Transverse colon (tissue), 4 donors: ENCODE measurements at regions not wholly inside any gene's neighbourhood (a gene's known extent, or its start where the extent isn't known, plus 50 kb on each side); places are given as distances from the start of the nearest gene placed in this dataset.

Experiments
- DNase-seq: peaks from one replicate; pipeline ENCODE4 v3.0.0-alpha.2; 2019
- H3K27ac ChIP-seq, 4 donors: fragments of 200-600 bp; sonication (generic); 2 replicates each; pipeline ENCODE4 v1.5.1; 2016 to 2018; ENCODE audit warnings: inconsistent platforms in 4 of 4
- H3K27me3 ChIP-seq: fragments of 200-600 bp; sonication (generic); 2 replicates; pipeline ENCODE4 v1.5.1; 2017; ENCODE audit warnings: inconsistent platforms
- H3K36me3 ChIP-seq, 4 donors: fragments of 200-600 bp; sonication (generic); 2 replicates each; pipeline ENCODE4 v1.5.1; 2017 to 2019; ENCODE audit warnings: inconsistent platforms in 4 of 4
- H3K4me1 ChIP-seq, 4 donors: fragments of 200-600 bp; sonication (generic); 2 replicates each; pipeline ENCODE4 v1.5.1; 2017 to 2020; ENCODE audit warnings: inconsistent platforms in 4 of 4
- H3K4me3 ChIP-seq, 4 donors: fragments of 200-600 bp; sonication (generic); 1 replicate in 1 of 4; 2 replicates in 3 of 4; pipeline versions ENCODE4 v1.5.1 to v1.6.1; 2017 to 2019; ENCODE audit warnings: inconsistent platforms in 4 of 4
- H3K9me3 ChIP-seq, 2 donors: fragments of 200-600 bp; sonication (generic); 2 replicates each; pipeline ENCODE4 v1.5.1; 2017 to 2019; ENCODE audit warnings: inconsistent platforms in 2 of 2
- EP300 ChIP-seq: sonication (generic); formaldehyde crosslinking; IDR thresholded peaks from one replicate; pipeline ENCODE4 v1.6.1; 2017; ENCODE audit warnings: antibody characterized with exemption, low read depth
- POLR2A ChIP-seq: fragments of 450-650 bp; IDR thresholded peaks from one replicate; pipeline ENCODE4 v1.6.1; 2016; ENCODE audit warnings: antibody characterized with exemption, mild to moderate bottlenecking, moderate library complexity
- POLR2AphosphoS5 ChIP-seq, 3 donors: sonication (generic); formaldehyde crosslinking; IDR thresholded peaks; one replicate each; pipeline ENCODE4 v1.6.1; 2016; ENCODE audit warnings: antibody characterized with exemption in 3 of 3
- WGBS, 2 donors: methylation state at CpG; one replicate each; pipeline ENCODE4 v1.1.5; 2018; ENCODE audit warnings: low coverage in 1 of 2; 5-methylcytosine and 5-hydroxymethylcytosine counted together
- in situ Hi-C, 4 donors: fragments of 200-750 bp; cut with MboI; loops; one replicate each; pipeline versions ENCODE4 v1.15.0 to v1.15.1; 2017; ENCODE audit warnings: low sequenced_read_pairs in 3 of 4, low pct_ligation_motif_present in 1 of 4, low pct_unique_long_range_greater_than_20kb in 1 of 4
- intact Hi-C: fragments of 100-400 bp; cut with DNase I; formaldehyde crosslinking; loops from one replicate; pipeline ENCODE4 v1.15.1; 2023; ENCODE audit warnings: low total_unique reads
- TF ChIP-seq, protein P1 (sequence below), 5 experiments: fragments of 200-600 bp in 3 of 5; fragments of 450-650 bp in 2 of 5; sonication (generic) in 3 of 5; IDR thresholded peaks; 1 replicate in 2 of 5; 2 replicates in 3 of 5; pipeline ENCODE4 v1.5.1; 2016 to 2017; ENCODE audit warnings: antibody characterized with exemption in 5 of 5, inconsistent platforms in 3 of 5, mild to moderate bottlenecking in 2 of 5, moderate library complexity in 1 of 5

DNA sequence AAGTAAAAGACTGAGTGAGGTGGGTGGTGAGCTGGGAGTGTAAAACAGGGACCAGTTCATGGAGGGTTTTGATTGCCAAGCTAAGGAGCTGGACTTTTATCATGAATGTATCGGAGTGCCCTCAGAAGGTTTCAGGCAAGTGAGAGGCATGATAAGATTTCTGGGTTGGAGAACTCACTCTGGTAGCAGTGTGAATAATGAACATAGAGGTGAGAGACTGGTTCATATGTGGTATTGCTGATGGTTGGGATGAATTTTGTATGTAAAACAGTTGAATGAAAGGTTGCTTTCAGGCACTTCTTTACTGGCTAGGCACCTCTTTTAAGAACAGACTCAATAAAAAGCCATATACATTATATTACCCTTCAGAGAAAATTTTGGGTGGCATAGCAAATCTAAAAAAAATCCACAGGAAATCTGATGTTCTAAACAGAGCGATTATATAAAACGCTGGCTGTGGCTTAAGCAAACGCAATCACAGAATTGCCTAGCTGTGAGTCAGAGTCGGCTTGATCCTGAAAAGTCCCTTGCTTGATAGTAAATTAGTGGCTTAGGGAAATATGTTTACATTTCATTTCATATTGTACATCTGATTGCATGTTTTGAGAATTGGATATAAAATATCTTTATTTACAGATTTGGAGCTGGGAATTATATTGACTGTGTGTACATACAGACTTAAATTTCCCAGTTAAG lies 92.9 kb upstream of the HDAC9 start:
- TF ChIP-seq EP300: no peak
- no peak for TF ChIP-seq POLR2A
- TF ChIP-seq, protein P1, sequence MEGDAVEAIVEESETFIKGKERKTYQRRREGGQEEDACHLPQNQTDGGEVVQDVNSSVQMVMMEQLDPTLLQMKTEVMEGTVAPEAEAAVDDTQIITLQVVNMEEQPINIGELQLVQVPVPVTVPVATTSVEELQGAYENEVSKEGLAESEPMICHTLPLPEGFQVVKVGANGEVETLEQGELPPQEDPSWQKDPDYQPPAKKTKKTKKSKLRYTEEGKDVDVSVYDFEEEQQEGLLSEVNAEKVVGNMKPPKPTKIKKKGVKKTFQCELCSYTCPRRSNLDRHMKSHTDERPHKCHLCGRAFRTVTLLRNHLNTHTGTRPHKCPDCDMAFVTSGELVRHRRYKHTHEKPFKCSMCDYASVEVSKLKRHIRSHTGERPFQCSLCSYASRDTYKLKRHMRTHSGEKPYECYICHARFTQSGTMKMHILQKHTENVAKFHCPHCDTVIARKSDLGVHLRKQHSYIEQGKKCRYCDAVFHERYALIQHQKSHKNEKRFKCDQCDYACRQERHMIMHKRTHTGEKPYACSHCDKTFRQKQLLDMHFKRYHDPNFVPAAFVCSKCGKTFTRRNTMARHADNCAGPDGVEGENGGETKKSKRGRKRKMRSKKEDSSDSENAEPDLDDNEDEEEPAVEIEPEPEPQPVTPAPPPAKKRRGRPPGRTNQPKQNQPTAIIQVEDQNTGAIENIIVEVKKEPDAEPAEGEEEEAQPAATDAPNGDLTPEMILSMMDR (IDR thresholded peaks at IDR 0.05): no peak
- no peak for TF ChIP-seq POLR2AphosphoS5 (IDR thresholded peaks at IDR 0.05)
- no peak overlapping the region for H3K4me3 ChIP-seq
- in situ Hi-C loops: no loop called here
- intact Hi-C loops: no loop called here
- no peak overlapping the region for H3K27ac ChIP-seq
- H3K9me3 ChIP-seq: no peaks in the 10 kb centered on the region
- peaks cover 0 to 3% (median 2%) of the 10 kb centered on the region in 4 donors for H3K4me1 ChIP-seq
- H3K36me3 ChIP-seq: no peaks in the 10 kb centered on the region
- H3K27me3 ChIP-seq: no peaks in the 10 kb centered on the region
- WGBS, 2 donors: 49 to 51% methylated on average over 5 of the region's 5 CpGs
- no peak for DNase-seq

DNA sequence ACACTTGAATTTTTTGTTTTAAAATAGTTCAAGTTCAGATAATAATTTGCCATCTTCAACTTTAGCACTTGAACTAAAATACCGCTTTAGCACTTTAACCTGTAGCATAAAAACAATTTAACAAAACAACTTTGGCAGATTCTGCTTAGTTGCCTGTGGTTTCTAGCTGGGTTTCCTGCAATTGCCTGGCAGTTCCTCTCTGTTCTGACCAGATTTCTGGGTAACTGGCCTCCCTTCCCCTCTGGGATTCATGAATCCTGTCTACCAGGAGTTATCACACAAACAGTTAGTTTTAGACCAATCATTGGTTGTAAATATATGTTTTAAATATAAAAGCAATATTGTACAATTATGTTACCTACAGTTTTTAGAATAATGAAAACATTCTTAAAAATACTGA lies 89.8 kb upstream of the HDAC9 start:
- intact Hi-C loops (no loop called here), in situ Hi-C loops (no loop called here)
- Histone ChIP-seq H3K27me3 (no peaks in the 10 kb centered on the region), H3K27ac (no peak overlapping the region), H3K4me3 (no peak overlapping the region), H3K4me1 (peaks cover 0 to 3% (median 2%) of the 10 kb centered on the region in 4 donors), H3K9me3 (no peaks in the 10 kb centered on the region), H3K36me3 (no peaks in the 10 kb centered on the region)
- 57 to 83% methylated on average over 1 of the region's 1 CpG for WGBS, 2 donors
- TF ChIP-seq, protein P1 (IDR thresholded peaks at IDR 0.05): no peak
- TF ChIP-seq POLR2A (no peak), EP300 (no peak)
- no peak for DNase-seq

DNA sequence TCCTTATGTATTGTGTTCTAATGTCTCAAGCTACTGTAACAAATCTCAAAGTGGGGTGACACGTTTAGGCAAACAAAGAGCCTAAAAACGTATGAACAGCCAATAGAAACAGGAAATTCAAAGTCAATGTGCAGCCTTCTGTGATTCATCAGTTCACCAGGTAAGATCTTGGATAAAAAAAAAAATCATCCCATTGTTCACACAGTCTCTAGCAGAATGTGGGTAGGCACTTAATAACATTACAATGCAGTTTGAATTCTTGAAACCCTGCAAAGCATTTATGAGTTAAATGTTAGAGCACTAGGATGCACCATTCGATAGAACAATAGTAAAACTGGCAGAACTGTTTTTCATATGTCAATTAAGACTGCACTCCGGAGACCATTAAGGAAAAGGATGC lies 88.2 kb upstream of the HDAC9 start:
- Histone ChIP-seq H3K4me3 (no peak overlapping the region), H3K27me3 (no peaks in the 10 kb centered on the region), H3K9me3 (no peaks in the 10 kb centered on the region), H3K4me1 (peaks cover 0 to 3% (median 2%) of the 10 kb centered on the region in 4 donors), H3K27ac (no peak overlapping the region), H3K36me3 (no peaks in the 10 kb centered on the region)
- DNase-seq: no peak
- WGBS, 2 donors: 52 to 92% methylated on average over 2 to 4 of the region's 4 CpGs
- intact Hi-C loops: no loop called here
- in situ Hi-C loops: no loop called here
- no peak for TF ChIP-seq POLR2AphosphoS5 (IDR thresholded peaks at IDR 0.05)
- TF ChIP-seq EP300: no peak
- TF ChIP-seq, protein P1 (IDR thresholded peaks at IDR 0.05): no peak
- TF ChIP-seq POLR2A: no peak

DNA sequence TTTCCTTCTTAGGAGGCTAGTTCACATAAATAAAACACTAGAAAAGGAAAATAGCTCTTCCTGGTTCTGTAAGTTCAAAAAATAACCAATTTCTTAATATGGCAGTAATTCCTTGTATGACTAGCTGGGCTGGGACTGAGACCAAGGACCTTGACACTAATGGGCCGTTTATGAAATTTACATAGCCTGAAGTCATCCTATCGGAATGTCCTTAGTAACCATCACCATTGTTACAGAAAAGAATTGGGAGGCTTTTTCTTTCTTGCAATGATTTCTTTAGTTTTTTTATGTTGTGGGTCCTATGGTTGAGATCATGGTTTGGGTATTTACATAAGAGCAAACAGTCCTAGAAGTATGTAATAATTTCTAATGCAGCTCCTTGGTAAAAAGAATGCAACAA lies 87.1 kb upstream of the HDAC9 start:
- Histone ChIP-seq H3K36me3 (no peaks in the 10 kb centered on the region), H3K9me3 (no peaks in the 10 kb centered on the region), H3K4me3 (no peak overlapping the region), H3K27me3 (no peaks in the 10 kb centered on the region), H3K4me1 (no peaks in the 10 kb centered on the region), H3K27ac (no peak overlapping the region)
- 57 to 61% methylated on average over 2 of the region's 2 CpGs for WGBS, 2 donors
- in situ Hi-C loops: no loop called here
- intact Hi-C loops: no loop called here
- TF ChIP-seq POLR2AphosphoS5 (IDR thresholded peaks at IDR 0.05): no peak
- no peak for TF ChIP-seq POLR2A
- no peak for TF ChIP-seq EP300
- TF ChIP-seq, protein P1 (IDR thresholded peaks at IDR 0.05): no peak
- DNase-seq: no peak
